ENCODE measurements at regions not wholly inside any gene's neighbourhood (a gene's known extent, or its start where the extent isn't known, plus 50 kb on each side); places are given as distances from the start of the nearest gene placed in this dataset.
"Not testable (repeated sequence)": the region's sequence is repeated elsewhere in the genome, so short reads cannot be mapped to it uniquely, and the experiment has no call there.

GRCh38 chr2:64745562-64745961 is 91.8 kb upstream of the SERTAD2 start:
- DNase-seq, result no peak

GRCh38 chr2:64747690-64748091 is 94.0 kb upstream of the SERTAD2 start:
- not testable (repeated sequence) for DNase-seq

- DNase-seq, result no peak
Observed at GRCh38 chr2:64748147-64748546, 94.4 kb upstream of the SERTAD2 start.

GRCh38 chr2:64748561-64748960 is 94.8 kb upstream of the SERTAD2 start:
- DNase-seq, result no peak

- DNase-seq, result no peak
Observed at GRCh38 chr2:64749446-64749845, 95.7 kb upstream of the SERTAD2 start.

- peak; percentile 44 for DNase-seq
Observed at GRCh38 chr2:64750001-64750816, 96.5 kb upstream of the SERTAD2 start.

GRCh38 chr2:64750817-64751285 is 97.1 kb upstream of the SERTAD2 start:
- peak; percentile 97 for DNase-seq

GRCh38 chr2:64751286-64752260 is 97.9 kb upstream of the SERTAD2 start:
- DNase-seq, result peak; percentile 27

- no peak for DNase-seq
Observed at GRCh38 chr2:64753399-64753798, 99.7 kb upstream of the SERTAD2 start.

GRCh38 chr2:64754570-64754969 is 100.9 kb upstream of the SERTAD2 start:
- no peak for DNase-seq

GRCh38 chr2:64757126-64757525 is 103.4 kb upstream of the SERTAD2 start:
- no peak for DNase-seq

GRCh38 chr2:64760128-64760527 is 106.4 kb upstream of the SERTAD2 start:
- DNase-seq, result no peak

- no peak for DNase-seq
Observed at GRCh38 chr2:64762301-64762997, 108.7 kb upstream of the SERTAD2 start.

GRCh38 chr2:64763126-64763525 is 109.4 kb upstream of the SERTAD2 start:
- DNase-seq, result no peak

GRCh38 chr2:64765160-64765805 is 111.6 kb upstream of the SERTAD2 start:
- no peak for DNase-seq

GRCh38 chr2:64766841-64767669 is 113.3 kb upstream of the SERTAD2 start:
- no peak for DNase-seq

- peak; percentile 74 for DNase-seq
Observed at GRCh38 chr2:64767670-64768468, 114.2 kb upstream of the SERTAD2 start.

GRCh38 chr2:64768491-64769005 is 114.8 kb upstream of the SERTAD2 start:
- DNase-seq, result no peak

- no peak for DNase-seq
Observed at GRCh38 chr2:64769392-64770044, 115.8 kb upstream of the SERTAD2 start.
